T1000 (cell line): ENCODE measurements at regions not wholly inside any gene's neighbourhood (a gene's known extent, or its start where the extent isn't known, plus 50 kb on each side); places are given as distances from the start of the nearest gene placed in this dataset.
"Not testable (repeated sequence)": the region's sequence is repeated elsewhere in the genome, so short reads cannot be mapped to it uniquely, and the experiment has no call there.

Source experiments
- DNase-seq: peaks from one replicate; lab custom pipeline; 2025; ENCODE audit warnings: mixed read lengths; lab: John Stamatoyannopoulos, UW

- DNase-seq: no peak
These were observed 255.1 kb upstream of the GK2 start for GRCh38 chr4:79663141-79663540.

- DNase-seq: no peak
These were observed 254.6 kb upstream of the GK2 start for GRCh38 chr4:79662651-79663050.

- DNase-seq: no peak
These were observed 253.2 kb upstream of the GK2 start for GRCh38 chr4:79661196-79661595.

- not testable (repeated sequence) for DNase-seq
These were observed 251.4 kb upstream of the GK2 start for GRCh38 chr4:79659308-79659870.

- no peak for DNase-seq
These were observed 249.4 kb upstream of the GK2 start for GRCh38 chr4:79657379-79657778.

- no peak for DNase-seq
These were observed 245.8 kb upstream of the GK2 start for GRCh38 chr4:79653871-79654270.

GRCh38 chr4:79652738-79653137 lies 244.7 kb upstream of the GK2 start:
- DNase-seq: no peak

GRCh38 chr4:79652232-79652631 lies 244.2 kb upstream of the GK2 start:
- DNase-seq: no peak

GRCh38 chr4:79651456-79651855 lies 243.4 kb upstream of the GK2 start:
- DNase-seq: no peak

GRCh38 chr4:79650794-79651431 lies 242.9 kb upstream of the GK2 start:
- no peak for DNase-seq

- DNase-seq: no peak
These were observed 242.2 kb upstream of the GK2 start for GRCh38 chr4:79650217-79650616.

- DNase-seq: no peak
These were observed 237.9 kb upstream of the GK2 start for GRCh38 chr4:79645942-79646341.

- no peak for DNase-seq
These were observed 230.7 kb upstream of the GK2 start for GRCh38 chr4:79638735-79639134.

- DNase-seq: no peak
These were observed 229.0 kb upstream of the GK2 start for GRCh38 chr4:79636991-79637390.

GRCh38 chr4:79634111-79634510 lies 226.1 kb upstream of the GK2 start:
- DNase-seq: no peak

- no peak for DNase-seq
These were observed 224.1 kb upstream of the GK2 start for GRCh38 chr4:79632114-79632513.

- DNase-seq: no peak
These were observed 218.6 kb upstream of the GK2 start for GRCh38 chr4:79626611-79627010.

GRCh38 chr4:79626101-79626500 lies 218.1 kb upstream of the GK2 start:
- DNase-seq: no peak

GRCh38 chr4:79625361-79625760 lies 217.3 kb upstream of the GK2 start:
- DNase-seq: no peak

GRCh38 chr4:79623021-79623870 lies 215.2 kb upstream of the GK2 start:
- no peak for DNase-seq

- no peak for DNase-seq
These were observed 213.0 kb upstream of the GK2 start for GRCh38 chr4:79621061-79621460.

GRCh38 chr4:79620617-79621016 lies 212.6 kb upstream of the GK2 start:
- DNase-seq: no peak

GRCh38 chr4:79613269-79613935 lies 205.4 kb upstream of the GK2 start:
- no peak for DNase-seq
